Epidermal melanocyte (primary cell): ENCODE measurements at regions not wholly inside any gene's neighbourhood (a gene's known extent, or its start where the extent isn't known, plus 50 kb on each side); places are given as distances from the start of the nearest gene placed in this dataset.

Experiments
- DNase-seq: peaks from one replicate; pipeline ENCODE4 v3.0.0; 2011; ENCODE audit warnings: low spot score; ENCODE audit not compliant: insufficient read length

DNA sequence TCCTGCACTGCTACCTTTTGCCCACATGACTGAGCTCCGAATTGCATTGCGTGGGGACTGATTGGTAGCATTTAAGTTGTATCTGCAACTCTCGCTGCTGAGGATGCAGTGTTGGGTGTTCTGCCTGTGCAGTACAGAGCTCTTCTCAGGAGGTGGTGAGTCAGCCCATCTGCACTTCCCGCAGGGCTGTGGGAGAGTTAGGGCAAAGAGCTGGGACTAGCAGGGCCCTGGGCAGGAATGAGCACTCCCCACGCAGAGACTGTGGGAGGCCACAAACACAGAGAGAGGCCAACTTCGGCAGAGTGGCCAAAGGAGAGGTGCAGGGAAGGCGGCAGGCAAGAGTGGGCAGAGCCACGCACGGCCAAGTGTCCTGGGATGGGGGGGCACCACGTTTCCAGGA lies 244.7 kb downstream of the SIPA1L2 start:
- no peak for DNase-seq

DNA sequence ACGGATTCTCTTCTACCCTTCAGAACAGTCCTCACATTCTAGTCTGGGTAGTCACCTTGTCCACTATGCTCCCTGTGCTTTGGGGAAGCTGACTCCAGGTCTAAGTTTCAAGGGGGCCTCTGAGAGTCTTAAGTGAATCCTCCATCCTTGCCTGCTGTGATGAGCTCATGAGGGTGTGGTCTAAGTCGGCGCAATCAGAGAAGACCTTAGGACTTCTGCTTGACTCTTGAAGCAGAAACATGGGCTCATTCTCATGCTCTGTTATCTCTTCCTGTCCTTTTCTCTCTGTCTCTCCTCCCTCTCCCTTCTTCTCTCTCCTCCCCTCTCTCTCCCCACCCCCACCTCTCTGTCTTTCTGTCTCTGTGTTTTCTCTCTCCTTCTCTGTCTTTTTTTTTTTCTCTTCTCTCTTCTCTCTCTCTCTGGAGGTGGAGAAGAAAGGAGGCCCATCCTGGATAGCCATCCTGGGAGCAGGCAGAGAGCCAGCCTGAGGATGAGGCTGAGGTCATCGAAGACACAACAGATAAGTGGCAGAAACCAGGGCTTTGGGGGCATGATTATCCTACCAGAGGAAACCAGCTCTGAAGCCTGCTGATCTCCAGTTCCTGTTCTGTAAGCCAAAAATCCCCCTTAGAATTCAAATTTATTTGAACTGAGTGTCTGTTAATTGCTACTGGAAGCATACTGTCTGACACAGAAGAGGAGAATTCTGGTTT lies 245.6 kb downstream of the SIPA1L2 start:
- no peak for DNase-seq

DNA sequence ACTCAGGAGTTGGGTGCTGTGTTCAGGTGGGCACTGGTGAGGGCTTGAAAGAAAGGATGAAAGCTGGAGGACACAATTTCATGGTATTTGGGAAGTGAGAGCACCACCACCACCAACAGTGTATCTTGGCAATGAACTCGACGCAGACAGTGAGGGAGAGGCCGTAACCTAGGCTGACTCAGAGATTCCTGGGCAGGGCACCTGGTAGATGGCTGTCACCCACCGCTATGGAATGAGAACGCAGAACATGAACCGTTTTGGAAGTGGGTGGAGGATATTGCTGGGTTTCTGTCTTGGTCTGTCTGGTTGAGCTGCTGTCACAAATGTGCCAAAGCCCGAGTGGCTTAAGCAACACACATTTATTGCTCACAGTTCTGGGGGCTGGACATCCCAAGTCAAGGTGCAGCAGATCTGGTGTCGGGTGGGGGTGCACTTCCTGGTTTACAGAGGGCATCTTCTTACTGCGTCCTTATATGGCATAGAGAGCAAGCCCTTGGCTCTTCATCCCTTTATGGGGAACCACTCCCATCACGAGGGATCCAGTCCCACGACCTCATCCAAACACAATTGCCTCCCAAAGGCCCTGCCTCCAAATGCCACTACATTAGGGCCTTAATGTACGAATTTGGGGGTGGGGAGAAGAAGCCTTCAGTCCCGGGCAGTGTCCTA lies 246.3 kb downstream of the SIPA1L2 start:
- no peak for DNase-seq

DNA sequence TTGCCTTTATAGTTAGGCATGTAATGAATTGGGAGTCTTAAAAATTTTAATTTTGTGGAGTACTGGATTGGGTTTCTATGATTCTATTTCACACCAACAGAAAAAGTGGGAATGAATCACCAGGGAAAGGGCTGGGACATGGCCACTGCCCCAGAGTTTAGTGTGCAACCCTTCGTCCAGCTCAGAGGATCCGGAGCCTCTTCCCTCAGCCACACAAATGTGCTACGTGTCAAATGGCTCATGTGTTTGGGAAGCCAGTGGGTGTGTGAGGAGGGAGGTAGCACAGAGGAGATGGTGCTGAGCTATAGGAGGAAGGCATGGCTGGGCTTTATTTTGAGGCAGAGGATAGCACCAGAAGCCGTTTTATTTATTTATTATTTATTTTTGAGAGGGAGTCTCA lies 247.3 kb downstream of the SIPA1L2 start:
- DNase-seq = no peak

DNA sequence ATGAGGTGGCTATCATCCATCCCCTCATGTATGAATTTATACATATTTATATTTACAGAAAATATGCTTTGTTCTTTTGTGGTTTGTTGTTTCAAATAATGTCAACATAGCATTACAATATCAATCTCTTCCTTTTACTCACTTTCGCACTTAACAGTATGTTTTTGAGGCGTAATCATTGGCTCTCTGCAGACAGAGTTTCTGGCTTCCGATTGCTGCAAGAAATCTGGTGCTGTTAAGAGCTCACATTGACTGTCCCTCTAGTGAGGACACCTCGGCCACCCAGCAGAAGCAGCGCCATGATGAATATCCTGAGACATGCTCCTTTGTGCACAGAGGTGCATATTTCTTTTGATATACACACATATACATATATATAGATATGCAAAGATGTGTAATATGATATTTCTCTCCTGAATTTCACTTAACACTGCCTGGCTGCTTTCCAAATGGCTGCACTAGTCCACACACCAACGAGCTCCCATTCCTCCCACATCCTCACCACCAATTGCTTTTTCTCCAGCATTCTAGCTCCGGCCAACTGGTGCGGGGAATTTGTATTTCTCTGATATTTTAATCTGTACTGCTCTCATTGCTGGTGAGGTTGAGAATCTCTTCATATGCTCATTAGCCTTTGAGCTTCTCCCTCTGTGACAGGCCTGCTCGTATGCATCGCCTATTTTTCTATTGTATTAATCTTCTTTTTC lies 248.4 kb downstream of the SIPA1L2 start:
- DNase-seq = no peak

DNA sequence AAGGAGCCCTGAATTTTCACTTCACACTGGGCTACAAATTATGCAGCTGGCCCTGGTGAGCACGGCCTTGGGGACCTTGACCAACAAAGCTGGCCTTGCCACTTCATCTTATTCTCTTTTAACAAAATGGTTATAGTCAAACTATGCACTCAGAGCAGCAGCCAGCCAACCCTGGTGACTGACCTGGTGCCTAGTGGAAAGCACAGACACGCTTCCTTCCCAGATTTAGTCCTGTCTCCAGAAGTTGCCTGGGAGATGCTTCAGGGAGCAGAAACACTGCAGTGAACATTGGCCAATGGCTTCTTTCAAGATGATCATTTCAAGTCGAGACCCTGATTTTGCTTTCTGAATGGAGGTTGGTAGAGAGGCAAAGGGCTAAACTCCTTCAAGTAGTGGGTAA lies 249.3 kb downstream of the SIPA1L2 start:
- no peak for DNase-seq

DNA sequence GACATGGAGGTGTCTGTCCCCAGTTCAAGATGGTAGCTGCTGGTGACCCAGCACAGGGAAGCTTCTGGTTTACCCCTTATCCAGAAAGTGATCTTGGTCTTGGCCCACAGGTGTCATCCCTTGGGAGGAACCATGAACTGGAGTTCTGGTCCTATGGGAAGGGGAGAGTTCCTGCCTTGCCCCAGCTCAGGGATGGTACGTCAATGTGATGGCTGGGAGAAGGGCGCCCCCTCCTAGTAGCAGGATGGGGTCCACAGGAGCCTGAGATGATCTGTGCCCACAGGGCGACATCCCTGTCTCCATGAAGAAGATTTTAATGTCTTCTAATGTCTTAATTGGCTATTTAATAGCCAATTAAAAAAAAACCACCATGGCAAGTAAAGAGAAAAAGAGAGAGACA lies 249.8 kb downstream of the SIPA1L2 start:
- no peak for DNase-seq

DNA sequence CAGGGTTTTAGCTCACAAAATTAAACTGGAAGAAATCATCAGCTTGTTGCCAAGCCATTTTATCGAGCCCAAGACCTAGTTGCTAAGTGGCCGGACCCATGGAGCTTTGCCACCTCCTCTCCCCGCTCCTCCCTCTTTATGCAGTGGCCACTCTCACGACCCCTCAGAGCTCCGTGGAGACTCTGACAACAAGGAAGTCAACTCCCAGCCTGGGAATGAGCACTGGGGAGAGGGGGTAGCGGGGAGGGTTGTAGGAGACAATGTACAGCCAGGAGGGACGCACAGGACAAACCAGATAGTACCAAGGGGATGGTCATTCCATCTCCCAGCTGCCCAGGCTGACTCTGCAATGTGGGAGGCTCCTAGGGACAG lies 250.9 kb downstream of the SIPA1L2 start:
- no peak for DNase-seq

DNA sequence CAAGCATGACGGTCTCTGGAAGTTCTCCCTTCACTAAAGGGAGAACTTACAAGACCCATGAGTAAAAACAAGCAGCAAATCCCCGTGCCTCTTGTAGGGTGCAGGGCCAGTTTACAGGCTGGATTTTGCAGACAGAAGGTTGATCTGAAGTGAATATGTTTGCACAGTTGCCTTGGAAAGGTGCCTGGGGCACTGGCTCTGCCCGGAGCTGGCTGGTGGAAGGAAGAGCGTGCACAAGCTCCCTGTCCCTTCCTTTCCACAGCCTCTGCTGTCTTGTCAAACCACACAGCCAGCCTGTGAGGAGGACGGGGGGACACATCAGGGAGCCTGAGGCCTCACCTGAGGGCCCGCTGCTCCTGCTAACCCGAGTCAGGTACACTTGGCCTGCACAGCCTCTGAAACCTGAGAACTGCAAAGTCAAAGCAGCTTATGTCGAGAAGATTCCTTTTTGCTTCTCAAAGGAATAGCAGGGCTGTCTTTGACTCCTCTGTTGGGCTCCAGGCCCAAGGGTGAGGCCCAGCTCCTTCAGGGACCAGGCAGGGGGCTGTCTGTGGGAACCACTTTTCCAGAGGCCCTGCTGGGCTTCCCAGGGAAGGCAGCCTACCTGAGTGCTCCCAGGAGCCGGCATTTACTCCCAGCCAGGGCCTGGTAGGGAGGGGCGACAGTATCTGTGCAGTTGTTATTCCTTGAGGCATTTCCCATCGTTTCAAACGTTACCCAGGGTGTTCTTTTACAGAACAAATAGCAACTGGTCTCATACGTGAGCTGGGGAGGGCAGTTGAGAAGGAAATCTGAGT lies 251.5 kb downstream of the SIPA1L2 start:
- DNase-seq = no peak

DNA sequence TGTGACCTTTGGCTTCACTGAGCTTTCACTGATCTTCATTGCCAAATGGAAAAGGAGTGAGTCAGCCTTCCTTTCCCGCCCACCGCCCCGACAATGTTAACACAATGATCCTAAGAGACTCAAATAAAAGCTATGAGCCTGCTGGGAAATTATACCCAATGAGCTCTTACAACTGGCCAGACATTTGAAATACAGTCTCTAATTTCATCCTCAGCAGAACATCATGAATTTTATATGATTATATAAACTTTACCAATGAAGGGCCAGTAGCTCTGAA lies 252.5 kb downstream of the SIPA1L2 start:
- no peak for DNase-seq

DNA sequence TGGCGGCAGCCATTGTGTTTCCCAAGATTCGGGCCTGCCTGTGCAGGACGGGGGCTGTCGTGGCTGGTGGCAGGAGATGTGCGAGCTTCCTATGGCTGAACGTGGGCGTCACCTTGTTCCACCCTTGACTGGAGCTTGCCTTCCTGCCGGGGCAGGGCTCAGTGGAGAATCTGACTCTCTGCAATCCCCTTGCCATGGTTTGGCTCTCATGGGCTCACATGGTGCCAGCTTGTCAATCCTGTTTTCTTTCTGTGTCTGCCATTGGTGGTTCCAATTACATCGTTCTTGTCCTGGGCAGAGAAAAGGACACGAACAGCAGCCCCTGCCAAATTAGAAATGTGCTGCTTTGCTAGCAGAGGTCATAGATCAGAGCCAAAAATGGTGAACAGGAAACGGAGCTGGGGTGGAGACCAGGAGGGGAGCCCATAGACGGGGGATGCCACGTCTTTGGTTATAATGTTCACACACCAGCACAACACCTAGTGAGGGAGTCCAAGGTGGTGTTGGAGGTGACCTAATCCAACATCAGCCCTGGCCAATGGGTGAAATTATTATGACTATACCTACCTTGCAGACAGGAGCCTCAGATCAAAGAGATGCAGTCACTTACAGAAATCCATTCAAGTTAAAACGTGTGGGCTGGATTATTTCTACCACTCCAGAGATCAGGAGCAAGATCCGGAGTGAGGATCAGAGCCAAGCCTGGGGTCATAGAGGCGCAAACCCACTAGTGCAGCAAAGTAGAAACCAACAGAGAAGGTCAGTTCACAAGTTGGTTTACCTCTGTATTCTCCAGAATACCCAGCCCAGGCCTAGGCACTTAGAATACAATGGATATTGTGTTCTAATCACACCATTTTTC lies 253.1 kb downstream of the SIPA1L2 start:
- DNase-seq = no peak

DNA sequence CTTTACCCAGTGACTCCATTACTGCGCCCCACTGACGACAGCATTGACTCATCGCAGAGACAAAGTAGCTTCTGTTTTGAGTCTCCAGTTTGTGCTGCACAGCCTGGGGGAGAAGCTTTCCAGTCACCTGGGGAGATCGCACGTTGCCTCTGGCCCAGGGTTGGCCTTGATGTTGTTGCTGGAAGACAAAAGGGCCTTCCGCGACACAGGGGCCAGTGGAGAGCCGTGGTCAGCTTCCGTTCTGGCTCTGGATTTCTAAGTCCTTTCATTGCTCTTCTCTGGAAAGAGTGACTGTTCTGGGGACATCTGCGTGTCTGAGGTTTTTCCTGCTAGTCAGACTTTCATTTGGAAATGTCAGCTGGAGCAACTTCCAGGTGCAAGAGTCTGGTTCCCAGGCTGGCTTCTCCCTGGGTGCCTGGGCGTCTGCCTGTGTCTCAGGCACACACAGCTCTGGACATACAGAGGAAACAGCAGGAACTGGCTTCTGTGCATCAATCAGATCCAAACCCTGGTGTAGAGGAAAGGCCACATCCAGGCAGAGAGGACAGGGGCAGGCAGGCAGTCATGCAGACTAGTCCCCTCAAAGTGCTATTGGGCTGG lies 257.0 kb downstream of the SIPA1L2 start:
- DNase-seq = no peak

DNA sequence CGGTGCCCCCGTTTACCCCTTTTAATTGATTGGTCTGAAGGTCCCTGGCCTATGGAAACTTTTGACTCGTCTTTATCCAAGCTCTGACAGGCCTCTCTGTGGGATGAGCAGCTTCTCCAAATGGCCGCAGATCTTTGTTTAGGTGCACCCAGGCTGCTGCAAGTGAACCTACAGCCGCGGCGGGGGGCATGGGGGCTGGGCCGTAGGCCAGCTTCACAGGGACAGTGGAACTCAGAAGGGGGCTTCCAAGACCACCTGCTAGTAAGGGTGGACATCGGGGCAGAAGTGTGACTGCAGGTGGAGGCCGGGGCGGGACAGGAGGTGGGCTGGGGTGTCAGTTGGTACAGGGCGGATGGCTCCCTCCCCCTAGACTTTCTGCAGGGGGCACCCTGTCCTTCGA lies 257.5 kb downstream of the SIPA1L2 start:
- no peak for DNase-seq

DNA sequence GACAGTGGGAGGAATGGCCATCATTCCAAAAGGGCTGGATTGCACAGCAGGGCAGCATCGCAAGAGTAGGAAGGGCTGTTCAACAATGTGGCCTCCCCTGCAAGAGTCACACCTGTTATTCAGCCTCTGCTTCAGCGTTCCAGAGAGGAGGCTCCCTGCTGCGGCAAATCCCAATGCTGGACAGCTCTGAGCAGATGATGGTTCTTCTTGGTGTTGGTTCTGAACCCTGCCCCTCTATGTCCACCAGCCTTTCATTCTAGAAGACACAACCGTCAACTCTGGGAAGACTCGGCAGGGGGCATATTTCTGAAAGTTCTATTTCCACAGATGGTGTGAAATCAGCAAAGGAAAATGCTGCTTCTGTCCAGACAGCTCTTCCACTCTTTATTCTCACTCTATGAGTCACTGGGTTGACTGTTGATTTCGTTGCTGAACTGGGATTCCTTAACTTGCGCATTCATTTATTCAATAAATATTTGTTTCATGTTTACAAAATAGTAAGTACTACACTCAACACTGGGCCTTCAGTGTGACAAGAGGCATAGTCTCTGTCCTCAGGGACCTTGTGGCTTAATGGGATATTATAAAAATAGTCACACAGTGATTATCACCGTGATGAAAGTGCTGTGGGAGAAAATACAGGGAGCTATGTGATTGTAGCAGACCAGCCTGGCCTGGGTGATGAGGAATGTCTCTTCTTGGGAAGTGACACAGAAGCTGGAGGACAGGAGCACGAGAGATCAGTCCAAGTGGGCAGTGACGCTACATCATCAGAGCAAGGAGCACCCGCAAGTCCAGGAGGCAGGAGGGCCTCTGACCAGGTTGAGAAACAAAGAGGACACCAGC lies 260.3 kb downstream of the SIPA1L2 start:
- DNase-seq = no peak

DNA sequence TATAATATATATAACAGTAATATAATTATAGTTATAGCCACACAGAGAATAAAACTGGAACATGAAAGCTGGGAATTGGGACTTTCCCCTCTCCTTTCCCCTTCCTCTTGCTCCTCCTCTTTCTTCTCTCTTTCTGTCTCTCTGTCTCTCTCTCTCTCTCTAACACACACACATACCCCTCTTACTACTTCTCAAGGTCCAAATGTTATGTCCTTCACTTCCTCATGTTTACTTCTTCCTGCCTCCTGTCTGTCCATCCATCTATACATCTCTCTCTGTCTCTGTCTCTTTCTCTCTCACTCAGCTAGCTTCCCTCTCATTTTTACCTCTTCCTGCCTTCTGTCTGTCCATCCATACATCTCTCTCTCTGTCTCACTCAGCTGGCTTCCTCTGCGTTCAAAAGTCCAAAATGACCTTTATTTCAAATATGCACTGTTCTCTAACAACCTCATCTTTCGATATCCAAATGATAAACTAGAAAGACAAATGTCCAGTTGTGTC lies 261.1 kb downstream of the SIPA1L2 start:
- DNase-seq = no peak

DNA sequence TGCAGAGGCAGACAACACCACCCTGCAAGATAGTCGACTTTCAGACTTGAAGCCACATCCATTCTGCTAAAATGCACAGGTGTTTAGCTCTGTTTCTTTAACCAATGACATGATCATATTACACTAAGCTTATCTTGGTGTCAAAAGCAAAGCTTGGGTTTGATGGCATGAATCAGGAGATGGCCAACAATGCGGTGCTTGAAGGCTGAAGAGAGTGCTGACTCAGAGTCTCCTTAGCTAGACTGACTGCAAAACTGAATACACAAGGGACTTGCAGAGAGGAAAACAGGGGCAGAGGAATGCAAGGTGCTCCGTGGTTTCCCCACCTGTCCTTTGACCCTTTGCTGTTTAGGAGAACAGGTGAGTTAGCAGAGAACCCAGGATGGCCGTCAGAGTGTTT lies 262.6 kb downstream of the SIPA1L2 start:
- DNase-seq = no peak

DNA sequence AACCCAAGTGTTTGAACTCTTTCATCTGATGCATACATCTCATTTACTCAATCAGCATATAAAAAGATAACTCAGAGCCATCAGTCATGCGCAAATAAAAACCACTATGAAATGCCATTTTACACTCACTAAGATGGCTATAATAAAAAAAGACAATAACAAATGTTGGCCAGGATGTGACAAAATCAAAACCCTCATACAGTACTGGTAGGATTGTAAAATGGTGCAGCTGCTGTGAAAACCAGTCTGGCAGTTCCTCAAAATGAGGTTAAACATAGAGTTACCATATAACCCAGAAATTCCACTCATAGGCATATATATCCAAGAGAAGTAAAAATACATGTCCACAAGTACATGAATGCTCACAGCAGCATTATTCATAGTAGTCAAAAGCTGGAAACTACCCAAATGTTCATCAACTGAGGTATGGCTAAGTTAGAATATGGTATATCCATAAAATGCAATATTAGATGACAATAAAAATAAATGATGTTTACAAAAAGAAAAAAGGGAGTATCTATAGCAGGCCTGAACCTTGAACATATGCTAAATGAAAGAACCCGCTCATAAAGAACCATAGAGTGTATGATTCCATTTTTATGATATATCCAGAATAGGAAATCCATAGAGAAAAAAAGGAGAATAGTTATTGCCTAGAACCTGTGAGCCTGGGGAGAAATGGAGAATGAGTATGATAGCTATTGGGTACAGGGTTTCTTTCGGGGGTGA lies 265.1 kb downstream of the SIPA1L2 start:
- no peak for DNase-seq

DNA sequence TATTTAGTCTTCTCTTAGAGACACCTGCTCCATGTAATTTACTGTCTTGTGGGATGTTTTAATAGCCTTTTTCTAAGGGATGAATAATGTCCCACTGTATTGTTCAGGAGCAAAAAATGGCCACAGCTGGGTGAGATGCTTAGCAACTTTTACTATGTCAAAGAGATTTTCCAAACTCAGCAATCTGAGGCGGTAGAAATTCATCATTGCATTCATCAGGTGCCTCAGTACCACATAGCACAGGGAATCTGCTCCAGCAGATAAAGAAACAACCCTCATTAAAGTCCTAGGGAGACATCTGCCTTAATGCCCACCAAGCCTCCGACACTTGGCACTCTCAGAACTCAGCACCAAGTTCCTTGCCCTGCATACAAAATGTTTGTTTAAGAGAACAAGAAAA lies 266.9 kb downstream of the SIPA1L2 start:
- no peak for DNase-seq

DNA sequence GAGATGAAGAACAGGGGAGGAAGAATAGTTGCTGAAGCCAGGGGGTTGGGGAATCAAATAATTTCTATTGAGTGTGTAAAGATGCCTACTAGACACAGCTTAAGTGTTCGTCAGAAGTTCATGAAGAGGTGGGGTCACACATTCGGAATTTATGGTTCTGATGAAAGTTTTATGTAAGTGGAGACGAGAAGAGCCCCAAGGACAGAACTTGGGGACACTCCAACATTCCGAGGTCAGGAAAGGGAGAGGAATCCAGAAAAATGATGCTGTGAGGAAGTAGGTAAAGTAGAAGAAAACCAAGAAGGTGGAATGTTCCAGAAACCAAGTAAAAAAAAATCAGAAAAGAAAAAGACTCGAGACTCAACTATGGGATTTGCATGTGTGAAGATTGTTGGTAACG lies 272.5 kb downstream of the SIPA1L2 start:
- no peak for DNase-seq
